H9 (cell line): ENCODE measurements at regions not wholly inside any gene's neighbourhood (a gene's known extent, or its start where the extent isn't known, plus 50 kb on each side); places are given as distances from the start of the nearest gene placed in this dataset.

Source experiments
- DNase-seq: peaks from one replicate; pipeline ENCODE4 v3.0.0-alpha.2; 2017
- H2AFZ ChIP-seq: one replicate; pipeline ENCODE4 v1.6.1; 2013; ENCODE audit warnings: mild to moderate bottlenecking, low read length, control low read depth, moderate library complexity
- H2AK5ac ChIP-seq: 2 replicates; pipeline ENCODE4 v1.6.1; 2013; ENCODE audit warnings: low read length, control low read depth, mixed read lengths; ENCODE audit not compliant: insufficient read length
- H2BK120ac ChIP-seq: one replicate; pipeline ENCODE4 v1.6.1; 2013; ENCODE audit warnings: low read depth, mild to moderate bottlenecking, low read length, control low read depth, inconsistent platforms; ENCODE audit not compliant: poor library complexity, severe bottlenecking
- H2BK12ac ChIP-seq: 2 replicates; pipeline ENCODE4 v1.6.1; 2013; ENCODE audit warnings: low read length, control low read depth, mixed read lengths, low read depth; ENCODE audit not compliant: insufficient read length
- H2BK15ac ChIP-seq: 2 replicates; pipeline ENCODE4 v1.6.1; 2013; ENCODE audit warnings: low read depth, low read length, control low read depth
- H2BK20ac ChIP-seq: one replicate; pipeline ENCODE4 v1.6.1; 2013; ENCODE audit warnings: low read depth, mild to moderate bottlenecking, low read length, control low read depth, inconsistent platforms; ENCODE audit not compliant: poor library complexity, severe bottlenecking
- H2BK5ac ChIP-seq: 2 replicates; pipeline ENCODE4 v1.6.1; 2013; ENCODE audit warnings: low read length, control low read depth, mixed read lengths; ENCODE audit not compliant: insufficient read length
- H3K14ac ChIP-seq: 2 replicates; pipeline ENCODE4 v1.6.1; 2013; ENCODE audit warnings: low read length, control low read depth; ENCODE audit not compliant: insufficient read depth
- H3K18ac ChIP-seq: 2 replicates; pipeline ENCODE4 v1.6.1; 2013; ENCODE audit warnings: low read depth, mild to moderate bottlenecking, mixed read lengths, low read length, control low read depth; ENCODE audit not compliant: insufficient read length
- H3K23ac ChIP-seq: 2 replicates; pipeline ENCODE4 v1.6.1; 2013; ENCODE audit warnings: low read length, control low read depth, mixed read lengths, low read depth; ENCODE audit not compliant: insufficient read length
- H3K23me2 ChIP-seq: 2 replicates; pipeline ENCODE4 v1.6.1; 2013; ENCODE audit warnings: low read depth, mild to moderate bottlenecking, mixed read lengths, low read length, control low read depth; ENCODE audit not compliant: insufficient read length, poor library complexity, severe bottlenecking
- H3K27ac ChIP-seq: 2 replicates; pipeline ENCODE4 v1.5.1; 2013; ENCODE audit warnings: low read length, control low read depth, mixed read lengths, low read depth; ENCODE audit not compliant: insufficient read length
- H3K27me3 ChIP-seq: 2 replicates; pipeline ENCODE4 v1.6.1; 2013; ENCODE audit warnings: low read length, control low read depth, inconsistent platforms; ENCODE audit not compliant: insufficient read depth
- H3K4ac ChIP-seq: 2 replicates; pipeline ENCODE4 v1.6.1; 2013; ENCODE audit warnings: low read depth, mild to moderate bottlenecking, control low read depth, inconsistent platforms, low read length, moderate library complexity
- H3K4me1 ChIP-seq: 2 replicates; pipeline ENCODE4 v1.6.1; 2013; ENCODE audit warnings: low read length, control low read depth, inconsistent platforms; ENCODE audit not compliant: insufficient read depth
- H3K4me2 ChIP-seq: 2 replicates; pipeline ENCODE4 v1.6.1; 2013; ENCODE audit warnings: low read length, control low read depth, mixed read lengths; ENCODE audit not compliant: insufficient read length, insufficient read depth
- H3K56ac ChIP-seq: 2 replicates; pipeline ENCODE4 v1.6.1; 2013; ENCODE audit warnings: low read depth, mild to moderate bottlenecking, mixed read lengths, low read length, control low read depth; ENCODE audit not compliant: insufficient read length
- H3K79me1 ChIP-seq: 2 replicates; pipeline ENCODE4 v1.6.1; 2013; ENCODE audit warnings: low read depth, mild to moderate bottlenecking, moderate library complexity, low read length, control low read depth, inconsistent platforms; ENCODE audit not compliant: insufficient read depth, poor library complexity, severe bottlenecking
- H3K79me2 ChIP-seq: 2 replicates; pipeline ENCODE4 v1.6.1; 2013; ENCODE audit warnings: low read length, control low read depth, inconsistent platforms; ENCODE audit not compliant: insufficient read depth
- H3K9ac ChIP-seq: 2 replicates; pipeline ENCODE4 v1.6.1; 2013; ENCODE audit warnings: low read length, control low read depth, mixed read lengths; ENCODE audit not compliant: insufficient read length; ENCODE audit errors: extremely low read depth
- H3K9me3 ChIP-seq: one replicate; pipeline ENCODE4 v1.6.1; 2013; ENCODE audit warnings: low read depth, low read length, inconsistent platforms; ENCODE audit not compliant: control insufficient read depth
- H3T11ph ChIP-seq: one replicate; pipeline ENCODE4 v1.6.1; 2013; ENCODE audit warnings: mild to moderate bottlenecking, low read length, control low read depth, inconsistent platforms
- H4K20me1 ChIP-seq: one replicate; pipeline ENCODE4 v1.6.1; 2013; ENCODE audit not compliant: control insufficient read depth, insufficient read length, insufficient read depth
- H4K5ac ChIP-seq: 2 replicates; pipeline ENCODE4 v1.6.1; 2013; ENCODE audit warnings: low read depth, mild to moderate bottlenecking, mixed read lengths, low read length, control low read depth; ENCODE audit not compliant: insufficient read length
- H4K8ac ChIP-seq: replicated peaks from 2 replicates; pipeline ENCODE4 v1.6.1; 2013; ENCODE audit warnings: low read length, control low read depth, mixed read lengths, low read depth; ENCODE audit not compliant: insufficient read length
- H4K91ac ChIP-seq: 2 replicates; pipeline ENCODE4 v1.6.1; 2013; ENCODE audit warnings: low read depth, mild to moderate bottlenecking, moderate library complexity, mixed read lengths, low read length, control low read depth; ENCODE audit not compliant: insufficient read length
- H3K27ac Mint-ChIP-seq, 3 experiments: 2 replicates in 2 of 3; 3 replicates in 1 of 3; pipeline ENCODE4 v1.8.0; 2020 to 2021; ENCODE audit warnings: mixed read lengths in 3 of 3, mild to moderate bottlenecking in 1 of 3, moderate library complexity in 1 of 3
- H3K27me3 Mint-ChIP-seq: 2 replicates; pipeline ENCODE4 v1.8.0; 2021; ENCODE audit warnings: low read depth, mild to moderate bottlenecking, moderate library complexity, mixed read lengths
- H3K36me3 Mint-ChIP-seq, 3 experiments: 2 replicates in 2 of 3; 3 replicates in 1 of 3; pipeline ENCODE4 v1.8.0; 2020 to 2021; ENCODE audit warnings: low read depth in 3 of 3, mixed read lengths in 3 of 3; ENCODE audit not compliant: insufficient read depth in 1 of 3
- H3K4me1 Mint-ChIP-seq, 2 experiments: 2 replicates each; pipeline ENCODE4 v1.8.0; 2020; ENCODE audit warnings: mixed read lengths in 2 of 2
- H3K4me3 Mint-ChIP-seq, 2 experiments: 2 replicates in 1 of 2; 3 replicates in 1 of 2; pipeline ENCODE4 v1.8.0; 2020 to 2021; ENCODE audit warnings: mild to moderate bottlenecking in 2 of 2, mixed read lengths in 2 of 2, moderate library complexity in 1 of 2
- H3K9me3 Mint-ChIP-seq, 2 experiments: 2 replicates in 1 of 2; 3 replicates in 1 of 2; pipeline ENCODE4 v1.8.0; 2020; ENCODE audit warnings: mild to moderate bottlenecking in 2 of 2, mixed read lengths in 2 of 2, moderate library complexity in 1 of 2
- WGBS: extraction: QIAGEN DNeasy Blood & Tissue Kit; methylation state at CpG from one replicate; pipeline ENCODE4 v1.1.7; 2013; ENCODE audit warnings: missing lambda C conversion rate, low lambda C conversion rate, mixed read lengths; ENCODE audit not compliant: insufficient read length; ENCODE audit errors: extremely low coverage; 5-methylcytosine and 5-hydroxymethylcytosine counted together
- TF ChIP-seq, protein P1 (sequence below): fragments of 200-600 bp; sonication (generic); conservative IDR thresholded peaks from 3 replicates; pipeline ENCODE4 v1.8.0; 2021; ENCODE audit warnings: antibody characterized with exemption, mild to moderate bottlenecking

- Histone ChIP-seq H2BK12ac (no peak overlapping the region), H3K4me2 (no peak overlapping the region), H3K4ac (no peak overlapping the region), H3T11ph (no peak overlapping the region), H3K9ac (no peak overlapping the region), H3K56ac (no peak overlapping the region), H3K14ac (no peak overlapping the region), H3K18ac (no peak overlapping the region), H3K9me3 (no peaks in the 10 kb centered on the region), H4K5ac (no peak overlapping the region), H3K4me1 (no peaks in the 10 kb centered on the region), H3K27me3 (no peaks in the 10 kb centered on the region), H4K8ac (no peak overlapping the region), H3K79me1 (no peaks in the 10 kb centered on the region), H2BK20ac (no peak overlapping the region), H2BK15ac (no peak overlapping the region), H4K20me1 (no peaks in the 10 kb centered on the region), H4K91ac (no peak overlapping the region), H3K79me2 (no peaks in the 10 kb centered on the region), H2BK5ac (no peak overlapping the region), H3K27ac (no peak overlapping the region), H2AFZ (no peak overlapping the region), H3K23me2 (no peaks in the 10 kb centered on the region), H2AK5ac (no peak overlapping the region), H3K23ac (no peak overlapping the region), H2BK120ac (no peak overlapping the region)
- peaks cover 0 to 9% (median 1%) of the 10 kb centered on the region in 3 experiments; a peak in 1 of 7 replicates for H3K36me3 Mint-ChIP-seq
- H3K4me3 Mint-ChIP-seq: no peak overlapping the region; a peak in 1 of 5 replicates
- H3K9me3 Mint-ChIP-seq: peaks cover 9 to 11% of the 10 kb centered on the region in 2 experiments; a peak in 3 of 5 replicates
- WGBS: no CpG with 5 or more reads among the region's 2 CpGs
- no peaks in the 10 kb centered on the region for H3K4me1 Mint-ChIP-seq
- no peak for DNase-seq
- H3K27me3 Mint-ChIP-seq: no peaks in the 10 kb centered on the region
- TF ChIP-seq, protein P1, sequence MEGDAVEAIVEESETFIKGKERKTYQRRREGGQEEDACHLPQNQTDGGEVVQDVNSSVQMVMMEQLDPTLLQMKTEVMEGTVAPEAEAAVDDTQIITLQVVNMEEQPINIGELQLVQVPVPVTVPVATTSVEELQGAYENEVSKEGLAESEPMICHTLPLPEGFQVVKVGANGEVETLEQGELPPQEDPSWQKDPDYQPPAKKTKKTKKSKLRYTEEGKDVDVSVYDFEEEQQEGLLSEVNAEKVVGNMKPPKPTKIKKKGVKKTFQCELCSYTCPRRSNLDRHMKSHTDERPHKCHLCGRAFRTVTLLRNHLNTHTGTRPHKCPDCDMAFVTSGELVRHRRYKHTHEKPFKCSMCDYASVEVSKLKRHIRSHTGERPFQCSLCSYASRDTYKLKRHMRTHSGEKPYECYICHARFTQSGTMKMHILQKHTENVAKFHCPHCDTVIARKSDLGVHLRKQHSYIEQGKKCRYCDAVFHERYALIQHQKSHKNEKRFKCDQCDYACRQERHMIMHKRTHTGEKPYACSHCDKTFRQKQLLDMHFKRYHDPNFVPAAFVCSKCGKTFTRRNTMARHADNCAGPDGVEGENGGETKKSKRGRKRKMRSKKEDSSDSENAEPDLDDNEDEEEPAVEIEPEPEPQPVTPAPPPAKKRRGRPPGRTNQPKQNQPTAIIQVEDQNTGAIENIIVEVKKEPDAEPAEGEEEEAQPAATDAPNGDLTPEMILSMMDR: no peak
- H3K27ac Mint-ChIP-seq: no peak overlapping the region
Measured at GRCh38 chr1:193320270-193320669, 133.9 kb upstream of the B3GALT2 start.
